H1 (cell line): ENCODE measurements at regions not wholly inside any gene's neighbourhood (a gene's known extent, or its start where the extent isn't known, plus 50 kb on each side); places are given as distances from the start of the nearest gene placed in this dataset.
A peak's percentile ranks its signal among the peaks of the same experiment; 100 is the strongest.

Source experiments
- CTCF ChIA-PET: fragments of 300-600 bp; sonication (Branson Sonifier 250); formaldehyde crosslinking; loops from one replicate; lab custom pipeline; 2021; ENCODE audit not compliant: partially characterized antibody; lab: Charles Lee
- POLR2A ChIA-PET: fragments of 300-600 bp; sonication (Branson Sonifier 250); formaldehyde crosslinking; loops from one replicate; lab custom pipeline; 2021; ENCODE audit warnings: inconsistent platforms; ENCODE audit not compliant: partially characterized antibody; lab: Charles Lee
- DNase-seq, 2 experiments: peaks; one replicate each; pipeline versions ENCODE4 v3.0.0 to v3.0.0-alpha.2; 2010 to 2022; ENCODE audit warnings: low spot score in 2 of 2, low read depth in 1 of 2, mixed read lengths in 1 of 2
- FAIRE-seq: peaks from 2 replicates; lab custom pipeline; 2011; peaks lifted over from hg19 to GRCh38; lab: Jason Lieb, UNC
- H2AFZ ChIP-seq: 2 replicates; pipeline ENCODE4 v1.8.1; 2012; ENCODE audit warnings: low read length, inconsistent platforms
- H2AK5ac ChIP-seq: 2 replicates; pipeline ENCODE4 v1.6.1; 2013; ENCODE audit warnings: low read depth, low read length
- H2BK120ac ChIP-seq: replicated peaks from 2 replicates; pipeline ENCODE3; 2013; ENCODE audit warnings: low read depth, low read length, inconsistent platforms
- H2BK12ac ChIP-seq: 2 replicates; pipeline ENCODE4 v1.6.1; 2013; ENCODE audit warnings: low read depth, low read length
- H2BK15ac ChIP-seq: 2 replicates; pipeline ENCODE4 v1.6.1; 2013; ENCODE audit warnings: low read length
- H2BK20ac ChIP-seq: 2 replicates; pipeline ENCODE4 v1.6.1; 2013; ENCODE audit warnings: low read length
- H2BK5ac ChIP-seq: 2 replicates; pipeline ENCODE4 v1.6.1; 2013; ENCODE audit warnings: low read depth, low read length
- H3K14ac ChIP-seq: 2 replicates; pipeline ENCODE4 v1.6.1; 2013; ENCODE audit warnings: inconsistent platforms; ENCODE audit not compliant: insufficient read length
- H3K18ac ChIP-seq: 2 replicates; pipeline ENCODE4 v1.6.1; 2013; ENCODE audit warnings: low read length; ENCODE audit errors: extremely low read depth
- H3K23ac ChIP-seq: 2 replicates; pipeline ENCODE4 v1.6.1; 2013; ENCODE audit warnings: inconsistent platforms; ENCODE audit not compliant: insufficient read length
- H3K23me2 ChIP-seq: 2 replicates; pipeline ENCODE4 v1.6.1; 2013; ENCODE audit warnings: low read depth, low read length
- H3K27ac ChIP-seq: 2 replicates; pipeline ENCODE4 v1.6.1; 2011; ENCODE audit warnings: low read depth, low read length, inconsistent platforms
- H3K27me3 ChIP-seq, 4 experiments: replicated peaks in 1 of 4; 1 replicate in 1 of 4; 2 replicates in 3 of 4; pipeline versions ENCODE4 v1.6.1 to v1.8.1; 2011 to 2013; ENCODE audit warnings: low read length in 3 of 4, mild to moderate bottlenecking in 3 of 4, inconsistent platforms in 2 of 4, mixed read lengths in 2 of 4, moderate library complexity in 1 of 4; ENCODE audit not compliant: control insufficient read depth in 3 of 4, insufficient read depth in 3 of 4; ENCODE audit errors: extremely low read depth in 1 of 4
- H3K36me3 ChIP-seq, 4 experiments: 2 replicates each; pipeline versions ENCODE4 v1.6.1 to v1.8.1; 2011 to 2013; ENCODE audit warnings: mild to moderate bottlenecking in 4 of 4, low read length in 3 of 4, moderate library complexity in 2 of 4, control low read depth in 1 of 4, inconsistent platforms in 1 of 4; ENCODE audit not compliant: insufficient read depth in 4 of 4, control insufficient read depth in 2 of 4
- H3K4ac ChIP-seq: replicated peaks from 2 replicates; pipeline ENCODE3; 2013; ENCODE audit warnings: low read length, low read depth, mixed read lengths, inconsistent platforms; ENCODE audit not compliant: insufficient read length
- H3K4me1 ChIP-seq, 4 experiments: replicated peaks in 1 of 4; 1 replicate in 1 of 4; 2 replicates in 3 of 4; pipeline versions ENCODE4 v1.6.1 to v1.8.1; 2011 to 2013; ENCODE audit warnings: low read length in 3 of 4, inconsistent platforms in 2 of 4, mixed read lengths in 1 of 4; ENCODE audit not compliant: insufficient read depth in 4 of 4, control insufficient read depth in 3 of 4
- H3K4me2 ChIP-seq, 2 experiments: 2 replicates each; pipeline versions ENCODE4 v1.6.1 to v1.8.1; 2011 to 2013; ENCODE audit warnings: low read depth in 2 of 2, low read length in 2 of 2, control low read depth in 1 of 2, inconsistent platforms in 1 of 2, mild to moderate bottlenecking in 1 of 2; ENCODE audit not compliant: insufficient read depth in 1 of 2
- H3K4me3 ChIP-seq, 4 experiments: fragments of 200-600, 300-600 bp in 1 of 4; sonication (generic), shearing (Covaris generic), sonication (Bioruptor Twin) in 1 of 4; 2 replicates each; pipeline versions ENCODE4 v1.5.1 to v1.8.1; 2011 to 2016; ENCODE audit warnings: low read length in 4 of 4, low read depth in 3 of 4, control low read depth in 2 of 4, inconsistent platforms in 2 of 4, mild to moderate bottlenecking in 2 of 4, mixed read lengths in 1 of 4, moderate library complexity in 1 of 4; ENCODE audit not compliant: insufficient read depth in 2 of 4; ENCODE audit errors: extremely low read depth in 1 of 4
- H3K56ac ChIP-seq: replicated peaks from 2 replicates; pipeline ENCODE3; 2013; ENCODE audit warnings: low read depth, mild to moderate bottlenecking, mixed read lengths, low read length, inconsistent platforms; ENCODE audit not compliant: insufficient read length
- H3K79me1 ChIP-seq: 2 replicates; pipeline ENCODE4 v1.6.1; 2013; ENCODE audit warnings: low read depth, low read length, control low read depth
- H3K79me2 ChIP-seq, 2 experiments: 2 replicates each; pipeline versions ENCODE4 v1.6.1 to v1.8.1; 2012 to 2013; ENCODE audit warnings: low read length in 2 of 2, mild to moderate bottlenecking in 2 of 2, inconsistent platforms in 1 of 2; ENCODE audit not compliant: insufficient read depth in 2 of 2, control insufficient read depth in 1 of 2
- H3K9ac ChIP-seq, 4 experiments: replicated peaks in 1 of 4; 1 replicate in 1 of 4; 2 replicates in 3 of 4; pipeline versions ENCODE4 v1.6.1 to v1.8.1; 2011 to 2013; ENCODE audit warnings: low read depth in 3 of 4, low read length in 3 of 4, control low read depth in 2 of 4, mild to moderate bottlenecking in 2 of 4, moderate library complexity in 2 of 4, inconsistent platforms in 1 of 4; ENCODE audit errors: extremely low read depth in 1 of 4
- H3K9me3 ChIP-seq, 2 experiments: 2 replicates each; pipeline versions ENCODE4 v1.6.1 to v1.8.1; 2012 to 2013; ENCODE audit warnings: mild to moderate bottlenecking in 2 of 2, moderate library complexity in 2 of 2, control low read depth in 1 of 2, inconsistent platforms in 1 of 2, low read depth in 1 of 2, low read length in 1 of 2, mixed read lengths in 1 of 2; ENCODE audit not compliant: insufficient read depth in 2 of 2
- H4K20me1 ChIP-seq, 2 experiments: replicated peaks in 1 of 2; 2 replicates each; pipeline versions ENCODE3 to v1.8.1; 2011 to 2013; ENCODE audit warnings: inconsistent platforms in 2 of 2, low read length in 2 of 2, mild to moderate bottlenecking in 1 of 2; ENCODE audit not compliant: insufficient read depth in 2 of 2, control insufficient read depth in 1 of 2
- H4K5ac ChIP-seq: 2 replicates; pipeline ENCODE4 v1.6.1; 2013; ENCODE audit warnings: low read length, low read depth, mixed read lengths, inconsistent platforms; ENCODE audit not compliant: insufficient read length
- H4K8ac ChIP-seq: 2 replicates; pipeline ENCODE4 v1.8.0; 2013; ENCODE audit warnings: mild to moderate bottlenecking, moderate library complexity, low read length, inconsistent platforms; ENCODE audit not compliant: insufficient read depth; ENCODE audit errors: extremely low read depth
- H4K91ac ChIP-seq: replicated peaks from 2 replicates; pipeline ENCODE3; 2013; ENCODE audit warnings: low read length, mixed read lengths, inconsistent platforms; ENCODE audit not compliant: insufficient read length
- BACH1 ChIP-seq: IDR thresholded peaks from 2 replicates; pipeline ENCODE4 v1.6.1; 2012; ENCODE audit warnings: low read length, improper control_type of control experiment
- CBX5 ChIP-seq: fragments of 300-800, 300-1000 bp; sonication (generic); IDR thresholded peaks from 2 replicates; pipeline ENCODE4 v1.7.1; 2016; ENCODE audit warnings: antibody characterized with exemption, low read length, low read depth
- CEBPB ChIP-seq: IDR thresholded peaks from 2 replicates; pipeline ENCODE4 v1.6.1; 2012; ENCODE audit warnings: low read depth, low read length
- CTBP2 ChIP-seq: IDR thresholded peaks from 2 replicates; pipeline ENCODE4 v1.7.0; 2011; ENCODE audit warnings: borderline replicate concordance, mild to moderate bottlenecking, moderate library complexity, mixed read lengths, low read length; ENCODE audit not compliant: insufficient read depth, insufficient read length
- PHF8 ChIP-seq: fragments of 200-600 bp; sonication (generic); conservative IDR thresholded peaks from 2 replicates; pipeline ENCODE4 v1.7.1; 2012; ENCODE audit warnings: low read depth, mild to moderate bottlenecking, inconsistent platforms, low read length, moderate library complexity
- POLR2AphosphoS5 ChIP-seq: IDR thresholded peaks from 2 replicates; pipeline ENCODE4 v1.6.1; 2011; ENCODE audit warnings: low read depth, low read length
- RAD21 ChIP-seq, 2 experiments: IDR thresholded peaks in 1 of 2; conservative IDR thresholded peaks in 1 of 2; 2 replicates each; pipeline ENCODE4 v1.6.1; 2011; ENCODE audit warnings: low read depth in 2 of 2, low read length in 2 of 2, improper control_type of control experiment in 1 of 2, inconsistent platforms in 1 of 2, mild to moderate bottlenecking in 1 of 2, moderate library complexity in 1 of 2
- SIRT6 ChIP-seq: IDR thresholded peaks from one replicate; pipeline ENCODE4 v1.7.1; 2012; ENCODE audit warnings: low read length, inconsistent platforms
- WGBS, 2 experiments: shearing (Covaris generic) in 1 of 2; methylation state at CpG; one replicate each; pipeline versions ENCODE4 v1.1.6 to v1.1.7; 2013 to 2015; ENCODE audit warnings: low lambda C conversion rate in 2 of 2, mixed read lengths in 2 of 2, inconsistent platforms in 1 of 2, low coverage in 1 of 2, missing lambda C conversion rate in 1 of 2; ENCODE audit not compliant: insufficient replicate concordance in 2 of 2, insufficient coverage in 1 of 2, insufficient read length in 1 of 2; ENCODE audit errors: extremely low coverage in 1 of 2, missing lambda C conversion rate in 1 of 2; 5-methylcytosine and 5-hydroxymethylcytosine counted together
- TF ChIP-seq, protein P1 (sequence below): IDR thresholded peaks from 2 replicates; pipeline ENCODE4 v1.6.1; 2012; ENCODE audit warnings: inconsistent platforms
- TF ChIP-seq, protein P2 (sequence below), 3 experiments: IDR thresholded peaks; 1 replicate in 2 of 3; 2 replicates in 1 of 3; pipeline versions ENCODE4 v1.5.1 to v1.6.1; 2011; ENCODE audit warnings: low read length in 3 of 3, mild to moderate bottlenecking in 3 of 3, inconsistent platforms in 2 of 3, low read depth in 1 of 3, moderate library complexity in 1 of 3; ENCODE audit not compliant: insufficient read depth in 1 of 3; ENCODE audit errors: control extremely low read depth in 1 of 3
- TF ChIP-seq, protein P3 (sequence below): IDR thresholded peaks from 2 replicates; pipeline ENCODE4 v1.6.1; 2012; ENCODE audit warnings: inconsistent platforms

DNA sequence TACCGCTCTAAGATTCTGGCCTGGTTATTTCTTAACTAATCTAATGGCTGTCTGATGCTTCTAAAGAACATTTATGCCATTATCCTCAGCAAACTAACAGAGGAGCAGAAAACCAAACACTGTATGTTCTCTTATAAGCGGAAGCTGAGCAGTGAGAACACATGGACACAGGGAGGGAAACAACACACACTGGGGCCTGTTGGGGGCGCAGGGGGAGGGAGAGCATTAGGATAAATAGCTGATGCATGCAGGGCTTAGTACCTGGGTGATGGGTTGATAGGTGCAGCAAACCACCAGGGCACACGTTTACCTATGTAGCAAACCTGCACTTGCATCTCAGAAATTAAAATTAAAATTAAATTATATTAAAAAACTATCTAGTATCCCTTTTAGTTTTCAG lies 853.5 kb downstream of the GATA3 start:
- CTCF ChIA-PET, result interaction anchor here (0.6 to 1.0 kb wide), 5 partner anchors 11 to 397 kb away, joined by 3 to 5 read pairs (median 3); no protein-coding TSS in a partner anchor
- POLR2A ChIA-PET, result no interaction called here
- no peak overlapping the region for H2BK5ac ChIP-seq
- TF ChIP-seq, protein P1, sequence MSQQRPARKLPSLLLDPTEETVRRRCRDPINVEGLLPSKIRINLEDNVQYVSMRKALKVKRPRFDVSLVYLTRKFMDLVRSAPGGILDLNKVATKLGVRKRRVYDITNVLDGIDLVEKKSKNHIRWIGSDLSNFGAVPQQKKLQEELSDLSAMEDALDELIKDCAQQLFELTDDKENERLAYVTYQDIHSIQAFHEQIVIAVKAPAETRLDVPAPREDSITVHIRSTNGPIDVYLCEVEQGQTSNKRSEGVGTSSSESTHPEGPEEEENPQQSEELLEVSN, result peak; percentile 70
- TF ChIP-seq CEBPB (no peak), RAD21 (IDR thresholded peaks at IDR 0.05 in 1 of 2, conservative IDR thresholded peaks at IDR 0.05 in 1 of 2; ENCODE audit: low read depth in 2 of 2, low read length in 2 of 2) (peak; percentile 30 to 35; a peak in 3 of 4 replicates), POLR2AphosphoS5 (no peak), PHF8 (no peak), CBX5 (no peak), BACH1 (no peak), SIRT6 (no peak), CTBP2 (no peak)
- TF ChIP-seq, protein P2, sequence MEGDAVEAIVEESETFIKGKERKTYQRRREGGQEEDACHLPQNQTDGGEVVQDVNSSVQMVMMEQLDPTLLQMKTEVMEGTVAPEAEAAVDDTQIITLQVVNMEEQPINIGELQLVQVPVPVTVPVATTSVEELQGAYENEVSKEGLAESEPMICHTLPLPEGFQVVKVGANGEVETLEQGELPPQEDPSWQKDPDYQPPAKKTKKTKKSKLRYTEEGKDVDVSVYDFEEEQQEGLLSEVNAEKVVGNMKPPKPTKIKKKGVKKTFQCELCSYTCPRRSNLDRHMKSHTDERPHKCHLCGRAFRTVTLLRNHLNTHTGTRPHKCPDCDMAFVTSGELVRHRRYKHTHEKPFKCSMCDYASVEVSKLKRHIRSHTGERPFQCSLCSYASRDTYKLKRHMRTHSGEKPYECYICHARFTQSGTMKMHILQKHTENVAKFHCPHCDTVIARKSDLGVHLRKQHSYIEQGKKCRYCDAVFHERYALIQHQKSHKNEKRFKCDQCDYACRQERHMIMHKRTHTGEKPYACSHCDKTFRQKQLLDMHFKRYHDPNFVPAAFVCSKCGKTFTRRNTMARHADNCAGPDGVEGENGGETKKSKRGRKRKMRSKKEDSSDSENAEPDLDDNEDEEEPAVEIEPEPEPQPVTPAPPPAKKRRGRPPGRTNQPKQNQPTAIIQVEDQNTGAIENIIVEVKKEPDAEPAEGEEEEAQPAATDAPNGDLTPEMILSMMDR (IDR thresholded peaks at IDR 0.05; ENCODE audit: control extremely low read depth in 1 of 3, insufficient read depth in 1 of 3, low read depth in 1 of 3, low read length in 3 of 3), result peak; percentile 23 to 51 (median 37); a peak in 3 of 4 replicates
- TF ChIP-seq, protein P3, sequence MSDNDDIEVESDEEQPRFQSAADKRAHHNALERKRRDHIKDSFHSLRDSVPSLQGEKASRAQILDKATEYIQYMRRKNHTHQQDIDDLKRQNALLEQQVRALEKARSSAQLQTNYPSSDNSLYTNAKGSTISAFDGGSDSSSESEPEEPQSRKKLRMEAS, result peak; percentile 19; the same call in 1 of the 2 replicates

More for the DNA sequence above, 853.5 kb downstream of the GATA3 start:
- H4K5ac ChIP-seq, result no peak overlapping the region
- no peak overlapping the region for H3K4me3 ChIP-seq
- DNase-seq (peak in 1 of 2 experiments; percentile 7), FAIRE-seq (no peak)
- no peak overlapping the region for H3K56ac ChIP-seq
- H3K14ac ChIP-seq, result no peak overlapping the region
- H4K91ac ChIP-seq, result no peak overlapping the region
- no peaks in the 10 kb centered on the region for H3K79me2 ChIP-seq
- H3K18ac ChIP-seq, result no peak overlapping the region
- no peak overlapping the region for H2BK15ac ChIP-seq
- no peak overlapping the region for H3K4me2 ChIP-seq
- no peak overlapping the region for H3K4ac ChIP-seq
- H2AK5ac ChIP-seq, result no peak overlapping the region
- no peak overlapping the region for H3K23ac ChIP-seq
- no peak overlapping the region for H3K27ac ChIP-seq
- no peak overlapping the region for H2BK12ac ChIP-seq
- H2BK120ac ChIP-seq, result no peak overlapping the region
- peak overlapping the region; percentile 93; the same call in 1 of the 2 replicates for H2AFZ ChIP-seq
- no peaks in the 10 kb centered on the region for H3K79me1 ChIP-seq
- no peak overlapping the region for H2BK20ac ChIP-seq
- H4K20me1 ChIP-seq, result no peaks in the 10 kb centered on the region
- H4K8ac ChIP-seq, result no peak overlapping the region
- no peaks in the 10 kb centered on the region for H3K27me3 ChIP-seq
- no peaks in the 10 kb centered on the region for H3K23me2 ChIP-seq
- H3K4me1 ChIP-seq, result no peaks in the 10 kb centered on the region
- H3K36me3 ChIP-seq, result no peaks in the 10 kb centered on the region
- WGBS, 2 experiments, result 63% methylated on average over 4 of the region's 4 CpGs; no CpG with 5 or more reads in 1 of the 2 experiments
- no peaks in the 10 kb centered on the region for H3K9me3 ChIP-seq
- H3K9ac ChIP-seq, result no peak overlapping the region
